AG09319 (cell line): ENCODE measurements at regions not wholly inside any gene's neighbourhood (a gene's known extent, or its start where the extent isn't known, plus 50 kb on each side); places are given as distances from the start of the nearest gene placed in this dataset.

Experiments
- DNase-seq: peaks from one replicate; pipeline ENCODE4 v3.0.0-alpha.2; 2010; ENCODE audit warnings: low read depth; ENCODE audit errors: extremely low read depth
- TF ChIP-seq, protein P1 (sequence below): IDR thresholded peaks from 2 replicates; pipeline ENCODE4 v1.5.1; 2011; ENCODE audit warnings: low read depth, mild to moderate bottlenecking, inconsistent platforms, low read length, moderate library complexity

DNA sequence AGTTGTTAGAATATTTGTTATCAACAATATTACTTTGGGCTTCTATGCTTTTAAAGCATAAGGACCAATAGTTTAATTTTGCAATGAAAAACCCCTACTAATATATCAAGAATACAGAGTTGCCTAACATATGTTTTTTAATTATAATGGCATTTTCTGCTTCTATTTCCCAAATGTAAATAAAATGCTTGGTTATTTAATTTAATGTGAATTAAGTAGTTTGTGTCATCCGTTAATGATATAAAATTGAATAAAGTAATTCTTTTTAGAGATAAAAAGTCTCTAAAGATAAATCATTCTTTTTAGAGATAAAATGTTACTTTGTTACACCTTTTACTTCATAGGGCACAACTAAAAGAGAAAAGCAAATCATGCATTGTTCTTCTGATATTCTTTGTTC lies 583.7 kb upstream of the ADGRL2 start:
- no peak for DNase-seq
- TF ChIP-seq, protein P1, sequence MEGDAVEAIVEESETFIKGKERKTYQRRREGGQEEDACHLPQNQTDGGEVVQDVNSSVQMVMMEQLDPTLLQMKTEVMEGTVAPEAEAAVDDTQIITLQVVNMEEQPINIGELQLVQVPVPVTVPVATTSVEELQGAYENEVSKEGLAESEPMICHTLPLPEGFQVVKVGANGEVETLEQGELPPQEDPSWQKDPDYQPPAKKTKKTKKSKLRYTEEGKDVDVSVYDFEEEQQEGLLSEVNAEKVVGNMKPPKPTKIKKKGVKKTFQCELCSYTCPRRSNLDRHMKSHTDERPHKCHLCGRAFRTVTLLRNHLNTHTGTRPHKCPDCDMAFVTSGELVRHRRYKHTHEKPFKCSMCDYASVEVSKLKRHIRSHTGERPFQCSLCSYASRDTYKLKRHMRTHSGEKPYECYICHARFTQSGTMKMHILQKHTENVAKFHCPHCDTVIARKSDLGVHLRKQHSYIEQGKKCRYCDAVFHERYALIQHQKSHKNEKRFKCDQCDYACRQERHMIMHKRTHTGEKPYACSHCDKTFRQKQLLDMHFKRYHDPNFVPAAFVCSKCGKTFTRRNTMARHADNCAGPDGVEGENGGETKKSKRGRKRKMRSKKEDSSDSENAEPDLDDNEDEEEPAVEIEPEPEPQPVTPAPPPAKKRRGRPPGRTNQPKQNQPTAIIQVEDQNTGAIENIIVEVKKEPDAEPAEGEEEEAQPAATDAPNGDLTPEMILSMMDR, result no peak

GRCh38 chr1:81213279-81213678 lies 587.5 kb upstream of the ADGRL2 start:
- TF ChIP-seq, protein P1, result no peak
- DNase-seq, result no peak

DNA sequence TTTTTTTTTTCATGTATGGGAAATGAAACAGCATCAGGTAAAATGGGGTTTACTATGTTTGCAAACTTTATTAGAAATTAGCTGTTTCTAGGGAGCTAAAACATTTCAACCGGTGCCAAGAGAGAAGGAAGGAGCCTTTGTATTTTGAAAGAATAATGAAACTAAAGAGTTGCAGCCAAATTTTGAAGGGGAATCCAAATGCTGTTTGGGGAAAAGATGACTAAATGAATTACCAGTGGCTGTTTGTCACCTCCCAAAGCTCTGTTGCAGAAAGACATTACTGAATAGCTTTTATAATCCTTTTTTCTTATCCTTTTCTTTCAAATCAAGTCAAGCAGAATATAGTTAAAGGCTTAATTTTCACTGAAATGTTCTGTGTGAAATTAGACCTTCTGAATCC lies 591.3 kb upstream of the ADGRL2 start:
- TF ChIP-seq, protein P1, result no peak
- DNase-seq, result no peak

GRCh38 chr1:81208441-81208840 lies 592.3 kb upstream of the ADGRL2 start:
- no peak for DNase-seq

DNA sequence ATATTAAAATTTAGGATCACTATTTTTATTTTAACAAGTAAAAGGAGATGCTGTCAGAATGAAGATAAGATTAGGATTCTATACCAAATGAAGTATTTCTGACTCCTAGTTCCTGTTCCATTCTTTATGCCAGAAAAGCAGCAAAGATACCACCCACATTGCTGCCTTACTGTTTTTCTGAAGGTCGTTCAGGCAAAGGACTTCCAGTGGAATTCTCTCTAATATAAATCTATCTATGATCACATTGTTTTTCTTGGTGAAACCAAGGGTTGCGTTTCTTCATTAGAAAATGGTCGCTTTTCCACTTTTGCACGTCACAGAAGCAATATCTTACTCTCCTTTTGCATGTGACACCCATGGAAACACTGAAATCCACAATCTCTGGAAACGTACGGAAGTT lies 594.8 kb upstream of the ADGRL2 start:
- TF ChIP-seq, protein P1, result no peak
- no peak for DNase-seq

More at GRCh38 chr1:81208441-81208840, 592.3 kb upstream of the ADGRL2 start:
- TF ChIP-seq, protein P1, result no peak

- TF ChIP-seq, protein P1, result no peak
- DNase-seq, result no peak
Measured at GRCh38 chr1:81201779-81202178, 599.0 kb upstream of the ADGRL2 start.

GRCh38 chr1:81197591-81197990 lies 603.1 kb upstream of the ADGRL2 start:
- DNase-seq, result no peak
- TF ChIP-seq, protein P1, result no peak
